GM23338 (cell line): ENCODE measurements at regions not wholly inside any gene's neighbourhood (a gene's known extent, or its start where the extent isn't known, plus 50 kb on each side); places are given as distances from the start of the nearest gene placed in this dataset.
A peak's percentile ranks its signal among the peaks of the same experiment; 100 is the strongest.

Experiments used
- ATAC-seq: fragments of 200-7000 bp; cut with Tn5 transposase; 3 replicates; pipeline ENCODE4 v1.9.1; 2020
- DNase-seq: peaks from one replicate; pipeline ENCODE4 v3.0.0-alpha.2; 2015; ENCODE audit warnings: low spot score
- H2AFZ ChIP-seq: fragments of 200-600 bp; sonication (generic); 2 replicates; pipeline ENCODE4 v1.8.0; 2016; ENCODE audit warnings: antibody characterized with exemption, mild to moderate bottlenecking, moderate library complexity
- H3F3A ChIP-seq: fragments of 200-600 bp; sonication (generic); replicated peaks from 2 replicates; pipeline ENCODE4 v1.8.0; 2017; ENCODE audit warnings: antibody characterized with exemption, mixed run types, low read depth
- H3K27ac ChIP-seq: fragments of 200-600 bp; sonication (generic); 2 replicates; pipeline ENCODE4 v1.6.1; 2016; ENCODE audit warnings: low read depth
- H3K27me3 ChIP-seq: fragments of 200-600 bp; sonication (generic); 2 replicates; pipeline ENCODE4 v1.8.0; 2016; ENCODE audit warnings: mild to moderate bottlenecking, mixed run types, moderate library complexity; ENCODE audit not compliant: insufficient read depth
- H3K36me3 ChIP-seq: fragments of 200-600 bp; sonication (generic); 2 replicates; pipeline ENCODE4 v1.8.0; 2016; ENCODE audit warnings: mild to moderate bottlenecking; ENCODE audit not compliant: insufficient read depth
- H3K4me1 ChIP-seq: fragments of 200-600 bp; sonication (generic); 2 replicates; pipeline ENCODE4 v1.8.0; 2016; ENCODE audit warnings: mild to moderate bottlenecking, moderate library complexity; ENCODE audit not compliant: insufficient read depth
- H3K4me2 ChIP-seq: fragments of 200-600 bp; sonication (generic); 2 replicates; pipeline ENCODE4 v1.7.1; 2017; ENCODE audit warnings: mixed run types
- H3K4me3 ChIP-seq: fragments of 200-600 bp; sonication (generic); 2 replicates; pipeline ENCODE4 v1.6.1; 2016; ENCODE audit warnings: mixed run types
- H3K79me2 ChIP-seq: fragments of 200-600 bp; sonication (generic); replicated peaks from 2 replicates; pipeline ENCODE4 v1.8.0; 2017; ENCODE audit warnings: mild to moderate bottlenecking; ENCODE audit not compliant: insufficient read depth
- H3K9me2 ChIP-seq: fragments of 200-600 bp; sonication (generic); 2 replicates; pipeline ENCODE4 v1.8.0; 2017; ENCODE audit not compliant: insufficient read depth
- H4K20me1 ChIP-seq: fragments of 200-600 bp; sonication (generic); replicated peaks from 2 replicates; pipeline ENCODE4 v1.8.0; 2017; ENCODE audit warnings: mild to moderate bottlenecking; ENCODE audit not compliant: insufficient read depth
- H3K27ac Mint-ChIP-seq: 2 replicates; pipeline ENCODE4 v1.8.0; 2020; ENCODE audit warnings: inconsistent platforms, mild to moderate bottlenecking, moderate library complexity, mixed read lengths
- H3K27me3 Mint-ChIP-seq: 3 replicates; pipeline ENCODE4 v1.8.0; 2022; ENCODE audit warnings: low read depth, mild to moderate bottlenecking, moderate library complexity, mixed read lengths, inconsistent platforms; ENCODE audit not compliant: insufficient read depth, poor library complexity
- H3K36me3 Mint-ChIP-seq: 3 replicates; pipeline ENCODE4 v1.8.0; 2021; ENCODE audit warnings: low read depth, mild to moderate bottlenecking, inconsistent platforms, moderate library complexity, mixed read lengths
- H3K4me1 Mint-ChIP-seq: 3 replicates; pipeline ENCODE4 v1.8.0; 2020; ENCODE audit warnings: mild to moderate bottlenecking, inconsistent platforms, mixed read lengths
- H3K4me3 Mint-ChIP-seq: 3 replicates; pipeline ENCODE4 v1.8.0; 2021; ENCODE audit warnings: moderate library complexity, mild to moderate bottlenecking, inconsistent platforms, mixed read lengths
- H3K9me3 Mint-ChIP-seq: 3 replicates; pipeline ENCODE4 v1.8.0; 2020; ENCODE audit warnings: moderate library complexity, mild to moderate bottlenecking, inconsistent platforms, mixed read lengths
- CREB1 ChIP-seq: fragments of 250-450 bp; sonication (Bioruptor Pico); IDR thresholded peaks from 2 replicates; pipeline ENCODE4 v1.5.0; 2020; ENCODE audit warnings: low read depth, mild to moderate bottlenecking, moderate library complexity
- EZH2 ChIP-seq: fragments of 200-600 bp; sonication (generic); IDR thresholded peaks from one replicate; pipeline ENCODE4 v1.8.0; 2017; ENCODE audit warnings: antibody characterized with exemption, mild to moderate bottlenecking, low read depth; ENCODE audit not compliant: unreplicated experiment
- EZH2phosphoT487 ChIP-seq: fragments of 200-600 bp; sonication (generic); IDR thresholded peaks from one replicate; pipeline ENCODE4 v1.8.1; 2018; ENCODE audit warnings: antibody characterized with exemption; ENCODE audit not compliant: unreplicated experiment
- JUNB ChIP-seq: IDR thresholded peaks from one replicate; pipeline ENCODE4 v1.6.1; 2016; ENCODE audit warnings: antibody characterized with exemption; ENCODE audit not compliant: unreplicated experiment
- NANOG ChIP-seq: IDR thresholded peaks from 2 replicates; pipeline ENCODE4 v1.6.1; 2016; ENCODE audit warnings: antibody characterized with exemption, borderline replicate concordance
- POLR2AphosphoS5 ChIP-seq: IDR thresholded peaks from 2 replicates; pipeline ENCODE4 v1.6.1; 2016; ENCODE audit warnings: antibody characterized with exemption, low read depth
- STAT1 ChIP-seq: IDR thresholded peaks from one replicate; pipeline ENCODE4 v1.6.1; 2016; ENCODE audit warnings: antibody characterized with exemption; ENCODE audit not compliant: unreplicated experiment
- ZNF114 ChIP-seq: fragments of 250-450 bp; sonication (Bioruptor Pico); IDR thresholded peaks from 2 replicates; pipeline ENCODE4 v1.5.0; 2020; ENCODE audit warnings: mild to moderate bottlenecking, moderate library complexity
- ZNF331 ChIP-seq: fragments of 250-450 bp; sonication (Bioruptor Pico); IDR thresholded peaks from 2 replicates; pipeline ENCODE4 v1.5.0; 2020; ENCODE audit warnings: low read depth, mild to moderate bottlenecking, moderate library complexity
- TF ChIP-seq, protein P1 (sequence below), 2 experiments: fragments of 200-600 bp in 1 of 2; sonication (generic) in 1 of 2; conservative IDR thresholded peaks; 2 replicates each; pipeline versions ENCODE4 v1.5.1 to v1.6.1; 2016 to 2017; ENCODE audit warnings: antibody characterized with exemption in 2 of 2, low read depth in 2 of 2, mild to moderate bottlenecking in 2 of 2, moderate library complexity in 1 of 2
- TF ChIP-seq, protein P2 (sequence below): IDR thresholded peaks from 2 replicates; pipeline ENCODE4 v1.6.1; 2016; ENCODE audit warnings: antibody characterized with exemption
- TF ChIP-seq, protein P3 (sequence below): fragments of 250-450 bp; sonication (Bioruptor Pico); IDR thresholded peaks from 2 replicates; pipeline ENCODE4 v1.5.0; 2020; ENCODE audit warnings: mild to moderate bottlenecking, moderate library complexity

DNA sequence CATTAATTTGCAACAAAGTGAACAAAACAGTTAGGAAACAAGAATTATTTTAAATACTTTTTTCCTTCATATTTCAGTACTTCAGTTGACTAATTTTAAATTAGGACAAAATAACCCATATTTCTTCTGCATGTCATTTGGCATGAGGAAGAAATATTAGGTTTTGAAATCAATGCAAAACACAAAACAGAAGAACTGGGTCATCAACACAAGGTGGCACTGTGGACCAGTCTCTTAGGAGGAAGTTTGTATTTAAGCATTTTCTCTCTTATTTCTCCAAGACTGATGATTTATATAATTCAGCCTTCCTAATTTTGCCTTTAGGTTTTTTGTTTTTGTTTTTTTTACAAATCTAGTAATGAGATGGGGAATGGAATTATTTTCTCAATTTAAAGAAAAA, 352.8 kb upstream of the KCNH7 start:
- Histone ChIP-seq H3K4me3 (no peak overlapping the region), H3F3A (no peaks in the 10 kb centered on the region), H3K4me2 (no peak overlapping the region), H3K36me3 (no peaks in the 10 kb centered on the region), H4K20me1 (no peaks in the 10 kb centered on the region), H3K27me3 (no peaks in the 10 kb centered on the region), H2AFZ (no peak overlapping the region), H3K27ac (no peak overlapping the region), H3K9me2 (no peaks in the 10 kb centered on the region), H3K4me1 (peaks cover 9% of the 10 kb centered on the region; the same call in 1 of the 2 replicates), H3K79me2 (no peaks in the 10 kb centered on the region)
- no peak overlapping the region for H3K4me3 Mint-ChIP-seq
- no peaks in the 10 kb centered on the region for H3K36me3 Mint-ChIP-seq
- H3K27ac Mint-ChIP-seq, result no peak overlapping the region
- H3K27me3 Mint-ChIP-seq, result no peaks in the 10 kb centered on the region
- ATAC-seq (no peak), DNase-seq (peak; percentile 69)
- no peaks in the 10 kb centered on the region for H3K9me3 Mint-ChIP-seq
- TF ChIP-seq, protein P1, sequence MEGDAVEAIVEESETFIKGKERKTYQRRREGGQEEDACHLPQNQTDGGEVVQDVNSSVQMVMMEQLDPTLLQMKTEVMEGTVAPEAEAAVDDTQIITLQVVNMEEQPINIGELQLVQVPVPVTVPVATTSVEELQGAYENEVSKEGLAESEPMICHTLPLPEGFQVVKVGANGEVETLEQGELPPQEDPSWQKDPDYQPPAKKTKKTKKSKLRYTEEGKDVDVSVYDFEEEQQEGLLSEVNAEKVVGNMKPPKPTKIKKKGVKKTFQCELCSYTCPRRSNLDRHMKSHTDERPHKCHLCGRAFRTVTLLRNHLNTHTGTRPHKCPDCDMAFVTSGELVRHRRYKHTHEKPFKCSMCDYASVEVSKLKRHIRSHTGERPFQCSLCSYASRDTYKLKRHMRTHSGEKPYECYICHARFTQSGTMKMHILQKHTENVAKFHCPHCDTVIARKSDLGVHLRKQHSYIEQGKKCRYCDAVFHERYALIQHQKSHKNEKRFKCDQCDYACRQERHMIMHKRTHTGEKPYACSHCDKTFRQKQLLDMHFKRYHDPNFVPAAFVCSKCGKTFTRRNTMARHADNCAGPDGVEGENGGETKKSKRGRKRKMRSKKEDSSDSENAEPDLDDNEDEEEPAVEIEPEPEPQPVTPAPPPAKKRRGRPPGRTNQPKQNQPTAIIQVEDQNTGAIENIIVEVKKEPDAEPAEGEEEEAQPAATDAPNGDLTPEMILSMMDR (conservative IDR thresholded peaks at IDR 0.05; ENCODE audit: low read depth in 2 of 2), result peak; percentile 80 to 84
- no peak for TF ChIP-seq ZNF331 (CRISPR knock-in tag)
- H3K4me1 Mint-ChIP-seq, result peaks cover 18% of the 10 kb centered on the region

DNA sequence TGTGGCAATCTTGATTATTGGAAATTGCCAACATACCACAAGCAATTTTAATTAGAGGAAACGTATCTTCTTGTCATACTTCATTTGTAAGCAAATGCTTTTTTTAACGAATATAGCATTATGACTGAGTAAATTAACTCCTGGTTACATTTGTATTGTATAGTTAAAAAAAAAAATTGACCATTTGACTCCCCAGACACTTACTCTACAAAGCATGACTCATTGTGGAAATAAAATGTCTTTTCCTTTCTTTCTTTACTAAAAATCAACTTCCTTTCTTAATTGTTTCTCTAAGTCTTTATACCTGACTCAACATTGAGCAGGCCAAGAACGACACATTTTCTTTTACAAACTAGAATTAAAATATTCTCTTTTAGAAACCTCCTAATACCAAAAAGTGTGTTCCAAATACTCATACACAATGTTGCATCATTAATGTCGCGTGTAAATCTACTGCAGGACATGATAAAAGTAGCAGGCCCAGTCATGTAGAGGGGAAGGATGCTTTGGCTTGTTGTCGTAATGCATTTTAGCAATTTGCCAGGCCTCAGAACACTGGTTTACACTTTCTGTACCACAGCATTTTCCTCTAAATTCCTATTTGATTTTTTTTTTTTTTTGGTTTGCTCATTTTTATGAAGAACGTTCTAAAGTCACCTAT, 349.6 kb upstream of the KCNH7 start:
- ATAC-seq, result no peak
- Mint-ChIP-seq H3K27ac (peak overlapping the region; percentile 91), H3K4me1 (peaks cover 18% of the 10 kb centered on the region), H3K4me3 (no peak overlapping the region), H3K9me3 (no peaks in the 10 kb centered on the region), H3K27me3 (no peaks in the 10 kb centered on the region), H3K36me3 (no peaks in the 10 kb centered on the region)
- Histone ChIP-seq H3K27me3 (no peaks in the 10 kb centered on the region), H3K4me1 (peaks cover 9% of the 10 kb centered on the region; the same call in 1 of the 2 replicates), H3K27ac (no peak overlapping the region), H3K4me3 (no peak overlapping the region), H2AFZ (no peak overlapping the region; the same call in 1 of the 2 replicates), H3K4me2 (no peak overlapping the region), H3K36me3 (no peaks in the 10 kb centered on the region), H3K79me2 (no peaks in the 10 kb centered on the region), H4K20me1 (no peaks in the 10 kb centered on the region), H3K9me2 (no peaks in the 10 kb centered on the region), H3F3A (no peaks in the 10 kb centered on the region)
- DNase-seq, result no peak
- TF ChIP-seq, protein P2, sequence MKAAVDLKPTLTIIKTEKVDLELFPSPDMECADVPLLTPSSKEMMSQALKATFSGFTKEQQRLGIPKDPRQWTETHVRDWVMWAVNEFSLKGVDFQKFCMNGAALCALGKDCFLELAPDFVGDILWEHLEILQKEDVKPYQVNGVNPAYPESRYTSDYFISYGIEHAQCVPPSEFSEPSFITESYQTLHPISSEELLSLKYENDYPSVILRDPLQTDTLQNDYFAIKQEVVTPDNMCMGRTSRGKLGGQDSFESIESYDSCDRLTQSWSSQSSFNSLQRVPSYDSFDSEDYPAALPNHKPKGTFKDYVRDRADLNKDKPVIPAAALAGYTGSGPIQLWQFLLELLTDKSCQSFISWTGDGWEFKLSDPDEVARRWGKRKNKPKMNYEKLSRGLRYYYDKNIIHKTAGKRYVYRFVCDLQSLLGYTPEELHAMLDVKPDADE, result no peak
- no peak for TF ChIP-seq STAT1
- no peak for TF ChIP-seq POLR2AphosphoS5
- TF ChIP-seq EZH2, result no peak
- TF ChIP-seq, protein P3, sequence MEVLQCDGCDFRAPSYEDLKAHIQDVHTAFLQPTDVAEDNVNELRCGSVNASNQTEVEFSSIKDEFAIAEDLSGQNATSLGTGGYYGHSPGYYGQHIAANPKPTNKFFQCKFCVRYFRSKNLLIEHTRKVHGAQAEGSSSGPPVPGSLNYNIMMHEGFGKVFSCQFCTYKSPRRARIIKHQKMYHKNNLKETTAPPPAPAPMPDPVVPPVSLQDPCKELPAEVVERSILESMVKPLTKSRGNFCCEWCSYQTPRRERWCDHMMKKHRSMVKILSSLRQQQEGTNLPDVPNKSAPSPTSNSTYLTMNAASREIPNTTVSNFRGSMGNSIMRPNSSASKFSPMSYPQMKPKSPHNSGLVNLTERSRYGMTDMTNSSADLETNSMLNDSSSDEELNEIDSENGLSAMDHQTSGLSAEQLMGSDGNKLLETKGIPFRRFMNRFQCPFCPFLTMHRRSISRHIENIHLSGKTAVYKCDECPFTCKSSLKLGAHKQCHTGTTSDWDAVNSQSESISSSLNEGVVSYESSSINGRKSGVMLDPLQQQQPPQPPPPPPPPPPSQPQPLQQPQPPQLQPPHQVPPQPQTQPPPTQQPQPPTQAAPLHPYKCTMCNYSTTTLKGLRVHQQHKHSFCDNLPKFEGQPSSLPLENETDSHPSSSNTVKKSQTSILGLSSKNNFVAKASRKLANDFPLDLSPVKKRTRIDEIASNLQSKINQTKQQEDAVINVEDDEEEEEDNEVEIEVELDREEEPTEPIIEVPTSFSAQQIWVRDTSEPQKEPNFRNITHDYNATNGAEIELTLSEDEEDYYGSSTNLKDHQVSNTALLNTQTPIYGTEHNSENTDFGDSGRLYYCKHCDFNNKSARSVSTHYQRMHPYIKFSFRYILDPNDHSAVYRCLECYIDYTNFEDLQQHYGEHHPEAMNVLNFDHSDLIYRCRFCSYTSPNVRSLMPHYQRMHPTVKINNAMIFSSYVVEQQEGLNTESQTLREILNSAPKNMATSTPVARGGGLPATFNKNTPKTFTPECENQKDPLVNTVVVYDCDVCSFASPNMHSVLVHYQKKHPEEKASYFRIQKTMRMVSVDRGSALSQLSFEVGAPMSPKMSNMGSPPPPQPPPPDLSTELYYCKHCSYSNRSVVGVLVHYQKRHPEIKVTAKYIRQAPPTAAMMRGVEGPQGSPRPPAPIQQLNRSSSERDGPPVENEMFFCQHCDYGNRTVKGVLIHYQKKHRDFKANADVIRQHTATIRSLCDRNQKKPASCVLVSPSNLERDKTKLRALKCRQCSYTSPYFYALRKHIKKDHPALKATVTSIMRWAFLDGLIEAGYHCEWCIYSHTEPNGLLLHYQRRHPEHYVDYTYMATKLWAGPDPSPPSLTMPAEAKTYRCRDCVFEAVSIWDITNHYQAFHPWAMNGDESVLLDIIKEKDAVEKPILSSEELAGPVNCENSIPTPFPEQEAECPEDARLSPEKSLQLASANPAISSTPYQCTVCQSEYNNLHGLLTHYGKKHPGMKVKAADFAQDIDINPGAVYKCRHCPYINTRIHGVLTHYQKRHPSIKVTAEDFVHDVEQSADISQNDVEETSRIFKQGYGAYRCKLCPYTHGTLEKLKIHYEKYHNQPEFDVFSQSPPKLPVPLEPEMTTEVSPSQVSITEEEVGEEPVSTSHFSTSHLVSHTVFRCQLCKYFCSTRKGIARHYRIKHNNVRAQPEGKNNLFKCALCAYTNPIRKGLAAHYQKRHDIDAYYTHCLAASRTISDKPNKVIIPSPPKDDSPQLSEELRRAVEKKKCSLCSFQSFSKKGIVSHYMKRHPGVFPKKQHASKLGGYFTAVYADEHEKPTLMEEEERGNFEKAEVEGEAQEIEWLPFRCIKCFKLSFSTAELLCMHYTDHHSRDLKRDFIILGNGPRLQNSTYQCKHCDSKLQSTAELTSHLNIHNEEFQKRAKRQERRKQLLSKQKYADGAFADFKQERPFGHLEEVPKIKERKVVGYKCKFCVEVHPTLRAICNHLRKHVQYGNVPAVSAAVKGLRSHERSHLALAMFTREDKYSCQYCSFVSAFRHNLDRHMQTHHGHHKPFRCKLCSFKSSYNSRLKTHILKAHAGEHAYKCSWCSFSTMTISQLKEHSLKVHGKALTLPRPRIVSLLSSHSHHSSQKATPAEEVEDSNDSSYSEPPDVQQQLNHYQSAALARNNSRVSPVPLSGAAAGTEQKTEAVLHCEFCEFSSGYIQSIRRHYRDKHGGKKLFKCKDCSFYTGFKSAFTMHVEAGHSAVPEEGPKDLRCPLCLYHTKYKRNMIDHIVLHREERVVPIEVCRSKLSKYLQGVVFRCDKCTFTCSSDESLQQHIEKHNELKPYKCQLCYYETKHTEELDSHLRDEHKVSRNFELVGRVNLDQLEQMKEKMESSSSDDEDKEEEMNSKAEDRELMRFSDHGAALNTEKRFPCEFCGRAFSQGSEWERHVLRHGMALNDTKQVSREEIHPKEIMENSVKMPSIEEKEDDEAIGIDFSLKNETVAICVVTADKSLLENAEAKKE, result no peak
- TF ChIP-seq JUNB, result no peak
- TF ChIP-seq CREB1 (CRISPR knock-in tag), result no peak
- no peak for TF ChIP-seq ZNF114
- no peak for TF ChIP-seq NANOG
- no peak for TF ChIP-seq EZH2phosphoT487
- no peak for TF ChIP-seq ZNF331 (CRISPR knock-in tag)
